Brain microvascular endothelial cell (primary cell): ENCODE measurements at regions not wholly inside any gene's neighbourhood (a gene's known extent, or its start where the extent isn't known, plus 50 kb on each side); places are given as distances from the start of the nearest gene placed in this dataset.

Experiments used
- DNase-seq: peaks from one replicate; pipeline ENCODE4 v3.0.0-alpha.2; 2020
- H3K27ac ChIP-seq: fragments of 250-450 bp; sonication (Bioruptor Pico); 2 replicates; pipeline ENCODE4 v1.5.1; 2020; ENCODE audit warnings: mild to moderate bottlenecking, moderate library complexity
- H3K27me3 ChIP-seq: fragments of 250-450 bp; sonication (Bioruptor Pico); replicated peaks from 2 replicates; pipeline ENCODE4 v1.5.1; 2020; ENCODE audit warnings: mild to moderate bottlenecking
- H3K36me3 ChIP-seq: fragments of 250-450 bp; sonication (Bioruptor Pico); replicated peaks from 2 replicates; pipeline ENCODE4 v1.5.1; 2020; ENCODE audit warnings: mild to moderate bottlenecking
- H3K4me3 ChIP-seq: 2 replicates; pipeline ENCODE4 v1.5.1; 2011; ENCODE audit warnings: low read depth, mild to moderate bottlenecking, control low read depth, low read length, moderate library complexity
- CTCF ChIP-seq: IDR thresholded peaks from 2 replicates; pipeline ENCODE4 v1.5.1; 2011; ENCODE audit warnings: low read depth, mild to moderate bottlenecking, moderate library complexity, low read length, control low read depth, inconsistent platforms; ENCODE audit errors: missing control alignments
- in situ Hi-C: cut with HindIII; loops from 2 replicates; pipeline ENCODE4 v1.10.0; 2017; ENCODE audit warnings: low sequenced_read_pairs, low pct_ligation_motif_present

GRCh38 chr4:23291139-23291538 is 598.4 kb downstream of the GBA3 start:
- Histone ChIP-seq H3K27ac (no peak overlapping the region), H3K36me3 (no peaks in the 10 kb centered on the region), H3K4me3 (no peak overlapping the region), H3K27me3 (no peaks in the 10 kb centered on the region)
- TF ChIP-seq CTCF, result no peak
- in situ Hi-C loops, result no loop called here
- DNase-seq, result no peak

GRCh38 chr4:23290656-23291055 is 597.9 kb downstream of the GBA3 start:
- H3K4me3 ChIP-seq, result no peak overlapping the region
- H3K27me3 ChIP-seq, result no peaks in the 10 kb centered on the region
- DNase-seq, result no peak
- no peak overlapping the region for H3K27ac ChIP-seq
- in situ Hi-C loops, result no loop called here
- H3K36me3 ChIP-seq, result no peaks in the 10 kb centered on the region
- no peak for TF ChIP-seq CTCF

- DNase-seq, result no peak
- TF ChIP-seq CTCF, result no peak
- H3K36me3 ChIP-seq, result no peaks in the 10 kb centered on the region
- in situ Hi-C loops, result no loop called here
- H3K27me3 ChIP-seq, result no peaks in the 10 kb centered on the region
- no peak overlapping the region for H3K27ac ChIP-seq
- H3K4me3 ChIP-seq, result no peak overlapping the region
These were observed 586.7 kb downstream of the GBA3 start for GRCh38 chr4:23279377-23279986.

- DNase-seq, result no peak
- Histone ChIP-seq H3K27me3 (no peaks in the 10 kb centered on the region), H3K27ac (no peak overlapping the region), H3K4me3 (no peak overlapping the region), H3K36me3 (no peaks in the 10 kb centered on the region)
- TF ChIP-seq CTCF, result no peak
- in situ Hi-C loops, result no loop called here
These were observed 586.1 kb downstream of the GBA3 start for GRCh38 chr4:23278845-23279244.

GRCh38 chr4:23276076-23276475 is 583.3 kb downstream of the GBA3 start:
- in situ Hi-C loops, result no loop called here
- Histone ChIP-seq H3K27me3 (no peaks in the 10 kb centered on the region), H3K36me3 (no peaks in the 10 kb centered on the region), H3K4me3 (no peak overlapping the region), H3K27ac (no peak overlapping the region)
- no peak for TF ChIP-seq CTCF
- no peak for DNase-seq

- in situ Hi-C loops, result no loop called here
- H3K36me3 ChIP-seq, result no peaks in the 10 kb centered on the region
- no peak for DNase-seq
- H3K27ac ChIP-seq, result no peak overlapping the region
- H3K27me3 ChIP-seq, result no peaks in the 10 kb centered on the region
- TF ChIP-seq CTCF, result no peak
- no peak overlapping the region for H3K4me3 ChIP-seq
These were observed 576.8 kb downstream of the GBA3 start for GRCh38 chr4:23269566-23269965.
